Activated CD8-positive, alpha-beta T cell treated with anti-CD3 and anti-CD28 coated beads for 36 hours (primary cell): ENCODE measurements at regions not wholly inside any gene's neighbourhood (a gene's known extent, or its start where the extent isn't known, plus 50 kb on each side); places are given as distances from the start of the nearest gene placed in this dataset.

Experiments
- ATAC-seq: fragments of 200-7000 bp; cut with Tn5 transposase; one replicate; pipeline ENCODE4 v1.10.0; 2021; ENCODE audit warnings: mild to moderate bottlenecking, moderate library complexity
- CTCF ChIA-PET: fragments of 350-600 bp; sonication (Branson Sonifier 250); formaldehyde crosslinking; loops from one replicate; lab custom pipeline; 2021; ENCODE audit warnings: antibody characterized with exemption; lab: Charles Lee
- POLR2A ChIA-PET: fragments of 350-600 bp; sonication (Branson Sonifier 250); formaldehyde crosslinking; loops from one replicate; lab custom pipeline; 2021; ENCODE audit warnings: antibody characterized with exemption; lab: Charles Lee
- DNase-seq: peaks from one replicate; pipeline ENCODE4 v3.0.0-alpha.2; 2020
- H3K27ac Mint-ChIP-seq: one replicate; pipeline ENCODE4 v1.8.0; 2021; ENCODE audit warnings: mild to moderate bottlenecking, mixed read lengths
- H3K27me3 Mint-ChIP-seq: one replicate; pipeline ENCODE4 v1.8.0; 2021; ENCODE audit warnings: mixed read lengths
- H3K36me3 Mint-ChIP-seq: one replicate; pipeline ENCODE4 v1.8.0; 2021; ENCODE audit warnings: low read depth, mixed read lengths
- H3K4me1 Mint-ChIP-seq: one replicate; pipeline ENCODE4 v1.8.0; 2021; ENCODE audit warnings: low read depth, mixed read lengths
- H3K4me3 Mint-ChIP-seq: one replicate; pipeline ENCODE4 v1.8.0; 2021; ENCODE audit warnings: mild to moderate bottlenecking, moderate library complexity, mixed read lengths
- H3K9me3 Mint-ChIP-seq: one replicate; pipeline ENCODE4 v1.8.0; 2021; ENCODE audit warnings: mixed read lengths
- intact Hi-C: fragments of 100-400 bp; cut with micrococcal nuclease; formaldehyde crosslinking; loops from one replicate; pipeline ENCODE4 v1.10.0; 2022
- TF ChIP-seq, protein P1 (sequence below): fragments of 200-600 bp; IDR thresholded peaks from one replicate; pipeline ENCODE4 v1.8.0; 2022; ENCODE audit warnings: antibody characterized with exemption, mild to moderate bottlenecking

- ATAC-seq (no peak), DNase-seq (no peak)
- Mint-ChIP-seq H3K9me3 (peaks cover 2% of the 10 kb centered on the region), H3K36me3 (no peaks in the 10 kb centered on the region), H3K27ac (no peak overlapping the region), H3K4me3 (no peak overlapping the region), H3K27me3 (no peaks in the 10 kb centered on the region), H3K4me1 (no peaks in the 10 kb centered on the region)
- intact Hi-C loops = loop anchor here (5.0 kb wide), 1 partner anchor 416 kb away; no protein-coding TSS in a partner anchor
- POLR2A ChIA-PET = no interaction called here
- CTCF ChIA-PET = no interaction called here
- TF ChIP-seq, protein P1, sequence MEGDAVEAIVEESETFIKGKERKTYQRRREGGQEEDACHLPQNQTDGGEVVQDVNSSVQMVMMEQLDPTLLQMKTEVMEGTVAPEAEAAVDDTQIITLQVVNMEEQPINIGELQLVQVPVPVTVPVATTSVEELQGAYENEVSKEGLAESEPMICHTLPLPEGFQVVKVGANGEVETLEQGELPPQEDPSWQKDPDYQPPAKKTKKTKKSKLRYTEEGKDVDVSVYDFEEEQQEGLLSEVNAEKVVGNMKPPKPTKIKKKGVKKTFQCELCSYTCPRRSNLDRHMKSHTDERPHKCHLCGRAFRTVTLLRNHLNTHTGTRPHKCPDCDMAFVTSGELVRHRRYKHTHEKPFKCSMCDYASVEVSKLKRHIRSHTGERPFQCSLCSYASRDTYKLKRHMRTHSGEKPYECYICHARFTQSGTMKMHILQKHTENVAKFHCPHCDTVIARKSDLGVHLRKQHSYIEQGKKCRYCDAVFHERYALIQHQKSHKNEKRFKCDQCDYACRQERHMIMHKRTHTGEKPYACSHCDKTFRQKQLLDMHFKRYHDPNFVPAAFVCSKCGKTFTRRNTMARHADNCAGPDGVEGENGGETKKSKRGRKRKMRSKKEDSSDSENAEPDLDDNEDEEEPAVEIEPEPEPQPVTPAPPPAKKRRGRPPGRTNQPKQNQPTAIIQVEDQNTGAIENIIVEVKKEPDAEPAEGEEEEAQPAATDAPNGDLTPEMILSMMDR = no peak
These were observed 477.4 kb downstream of the CPS1 start for GRCh38 chr2:211033765-211034164.

- POLR2A ChIA-PET = no interaction called here
These were observed 479.3 kb downstream of the CPS1 start for GRCh38 chr2:211035548-211036185.

GRCh38 chr2:211045025-211045424, 488.6 kb downstream of the CPS1 start:
- Mint-ChIP-seq H3K9me3 (no peaks in the 10 kb centered on the region), H3K36me3 (no peaks in the 10 kb centered on the region), H3K4me3 (no peak overlapping the region), H3K27ac (no peak overlapping the region), H3K27me3 (no peaks in the 10 kb centered on the region), H3K4me1 (no peaks in the 10 kb centered on the region)
- ATAC-seq = no peak
- ChIA-PET POLR2A (no interaction called here), CTCF (no interaction called here)
- DNase-seq = no peak
- TF ChIP-seq, protein P1 = no peak
- intact Hi-C loops = no loop called here

More at GRCh38 chr2:211035548-211036185, 479.3 kb downstream of the CPS1 start:
- Mint-ChIP-seq H3K27ac (no peak overlapping the region), H3K4me1 (no peaks in the 10 kb centered on the region), H3K36me3 (no peaks in the 10 kb centered on the region), H3K4me3 (no peak overlapping the region), H3K27me3 (no peaks in the 10 kb centered on the region), H3K9me3 (peaks cover 2% of the 10 kb centered on the region)
- CTCF ChIA-PET = interaction anchor here (0.6 kb wide), 1 partner anchor 373 kb away, joined by 3 read pairs; no protein-coding TSS in a partner anchor
- intact Hi-C loops = no loop called here
- ATAC-seq (no peak), DNase-seq (no peak)
- TF ChIP-seq, protein P1 = peak; percentile 45

DNA sequence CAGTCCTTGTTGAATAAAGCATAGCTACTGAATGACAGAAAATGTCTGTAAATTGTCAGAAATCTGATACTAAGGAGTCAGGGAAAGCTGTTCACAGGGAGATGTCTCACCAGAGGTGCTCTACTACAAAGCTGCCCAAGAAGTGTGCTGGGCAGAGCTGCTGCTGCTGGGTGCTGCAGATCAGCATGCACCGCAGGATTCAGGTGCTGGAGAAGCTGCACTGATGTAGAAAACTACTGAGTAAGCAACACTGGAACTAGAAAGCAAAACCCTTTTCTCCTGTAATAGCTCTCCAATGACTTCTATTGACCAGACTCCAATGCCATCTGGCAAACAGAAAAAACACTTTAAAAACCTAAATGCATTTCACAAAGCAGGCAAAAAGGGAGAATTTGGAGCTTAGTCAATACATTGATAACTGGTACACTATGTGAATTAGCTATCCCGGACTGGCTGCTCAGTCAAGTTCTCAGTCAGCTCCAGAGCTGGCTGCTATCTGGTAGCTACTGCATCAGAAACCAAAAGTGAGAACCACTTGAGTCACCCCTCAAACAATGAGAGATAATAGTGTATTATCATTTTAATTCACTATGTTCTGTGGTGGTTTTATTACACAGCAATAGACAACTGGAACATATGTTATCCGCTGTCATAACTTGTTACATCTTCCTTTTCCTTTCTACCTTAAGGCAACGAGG, 493.1 kb downstream of the CPS1 start:
- H3K36me3 Mint-ChIP-seq = no peaks in the 10 kb centered on the region
- no peaks in the 10 kb centered on the region for H3K4me1 Mint-ChIP-seq
- TF ChIP-seq, protein P1 = no peak
- H3K4me3 Mint-ChIP-seq = no peak overlapping the region
- intact Hi-C loops = no loop called here
- ATAC-seq (no peak), DNase-seq (no peak)
- no peaks in the 10 kb centered on the region for H3K27me3 Mint-ChIP-seq
- CTCF ChIA-PET = no interaction called here
- H3K9me3 Mint-ChIP-seq = no peaks in the 10 kb centered on the region
- H3K27ac Mint-ChIP-seq = no peak overlapping the region
- POLR2A ChIA-PET = no interaction called here

DNA sequence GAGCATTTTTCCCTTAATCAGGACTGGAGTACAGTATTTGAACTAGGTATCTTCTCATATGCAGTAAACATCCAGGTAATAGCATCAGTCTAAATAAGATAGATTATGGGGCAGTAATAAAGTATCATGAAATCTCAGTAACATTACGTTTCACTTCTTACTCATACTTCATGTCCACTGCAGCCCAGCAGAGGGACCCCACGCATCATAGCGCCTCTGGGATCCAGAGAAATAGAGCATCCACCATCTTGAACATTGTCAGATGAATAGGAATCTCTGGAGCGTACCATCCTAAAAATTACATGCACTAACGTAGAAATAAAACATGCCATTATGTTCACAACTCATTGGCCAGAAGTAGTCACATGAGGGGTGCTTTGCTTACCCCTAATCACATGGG, 499.0 kb downstream of the CPS1 start:
- H3K27me3 Mint-ChIP-seq = no peaks in the 10 kb centered on the region
- ChIA-PET CTCF (interaction anchor here (1.5 kb wide), 1 partner anchor 9 kb away, joined by 3 read pairs; no protein-coding TSS in a partner anchor), POLR2A (no interaction called here)
- H3K4me1 Mint-ChIP-seq = no peaks in the 10 kb centered on the region
- DNase-seq (no peak), ATAC-seq (no peak)
- no peak overlapping the region for H3K27ac Mint-ChIP-seq
- TF ChIP-seq, protein P1 = no peak
- no peak overlapping the region for H3K4me3 Mint-ChIP-seq
- no peaks in the 10 kb centered on the region for H3K9me3 Mint-ChIP-seq
- intact Hi-C loops = loop anchor here (5.0 kb wide), 1 partner anchor 503 kb away; no protein-coding TSS in a partner anchor
- H3K36me3 Mint-ChIP-seq = no peaks in the 10 kb centered on the region
